A673 (cell line): ENCODE measurements at regions not wholly inside any gene's neighbourhood (a gene's known extent, or its start where the extent isn't known, plus 50 kb on each side); places are given as distances from the start of the nearest gene placed in this dataset.

Experiments
- CTCF ChIP-seq: fragments of 300-800, 200-600 bp; sonication (generic); conservative IDR thresholded peaks from 2 replicates; pipeline ENCODE4 v1.5.1; 2017; ENCODE audit warnings: low read depth, mild to moderate bottlenecking, antibody characterized with exemption, low read length, moderate library complexity, mixed read lengths
- EZH2 ChIP-seq: fragments of 200-600 bp; sonication (generic); IDR thresholded peaks from 2 replicates; pipeline ENCODE4 v1.6.1; 2017; ENCODE audit warnings: borderline replicate concordance, low read depth, mild to moderate bottlenecking, mixed read lengths, antibody characterized with exemption, low read length; ENCODE audit not compliant: poor library complexity, severe bottlenecking

GRCh38 chr16:7792346-7792745, 459.7 kb downstream of the RBFOX1 start:
- TF ChIP-seq CTCF, result no peak
- TF ChIP-seq EZH2, result no peak
